ENCODE measurements at regions not wholly inside any gene's neighbourhood (a gene's known extent, or its start where the extent isn't known, plus 50 kb on each side); places are given as distances from the start of the nearest gene placed in this dataset.

GRCh38 chr2:51212374-51212773 lies 180.4 kb upstream of the NRXN1 start:
- Histone ChIP-seq H3K36me3 (ENCODE audit: control insufficient read depth in 2 of 2, extremely low read depth in 1 of 2, insufficient read depth in 2 of 2, low read length in 2 of 2) (no peaks in the 10 kb centered on the region), H3K4me2 (ENCODE audit: control insufficient read depth, extremely low read depth, insufficient read depth, low read depth, low read length) (no peak overlapping the region), H3K9me3 (ENCODE audit: control insufficient read depth, low read depth, low read length) (no peaks in the 10 kb centered on the region), H3K4me1 (ENCODE audit: control insufficient read depth, extremely low read depth, insufficient read depth, low read length) (no peaks in the 10 kb centered on the region), H3K9ac (ENCODE audit: control insufficient read depth, extremely low read depth, insufficient read depth, low read length) (no peak overlapping the region), H3K79me2 (ENCODE audit: control insufficient read depth, insufficient read depth, low read length) (no peaks in the 10 kb centered on the region), H3K4me3 (ENCODE audit: control insufficient read depth in 2 of 3, extremely low read depth in 1 of 3, insufficient read depth in 2 of 3, low read depth in 1 of 3, low read length in 3 of 3) (no peak overlapping the region), H3K27ac (ENCODE audit: control insufficient read depth, insufficient read depth, low read length) (no peak overlapping the region), H2AFZ (ENCODE audit: control insufficient read depth, low read length) (no peak overlapping the region), H4K20me1 (ENCODE audit: control insufficient read depth, extremely low read depth, insufficient read depth, low read length) (no peaks in the 10 kb centered on the region), H3K9me1 (ENCODE audit: control insufficient read depth, extremely low read depth, insufficient read depth, low read length) (no peaks in the 10 kb centered on the region), H3K27me3 (ENCODE audit: control insufficient read depth, extremely low read depth, insufficient read depth, low read length) (no peaks in the 10 kb centered on the region)
- dilution Hi-C loops (cut with MboI; ENCODE audit: extremely low pct_ligation_motif_present, low sequenced_read_pairs): no loop called here
- TF ChIP-seq, protein P1, sequence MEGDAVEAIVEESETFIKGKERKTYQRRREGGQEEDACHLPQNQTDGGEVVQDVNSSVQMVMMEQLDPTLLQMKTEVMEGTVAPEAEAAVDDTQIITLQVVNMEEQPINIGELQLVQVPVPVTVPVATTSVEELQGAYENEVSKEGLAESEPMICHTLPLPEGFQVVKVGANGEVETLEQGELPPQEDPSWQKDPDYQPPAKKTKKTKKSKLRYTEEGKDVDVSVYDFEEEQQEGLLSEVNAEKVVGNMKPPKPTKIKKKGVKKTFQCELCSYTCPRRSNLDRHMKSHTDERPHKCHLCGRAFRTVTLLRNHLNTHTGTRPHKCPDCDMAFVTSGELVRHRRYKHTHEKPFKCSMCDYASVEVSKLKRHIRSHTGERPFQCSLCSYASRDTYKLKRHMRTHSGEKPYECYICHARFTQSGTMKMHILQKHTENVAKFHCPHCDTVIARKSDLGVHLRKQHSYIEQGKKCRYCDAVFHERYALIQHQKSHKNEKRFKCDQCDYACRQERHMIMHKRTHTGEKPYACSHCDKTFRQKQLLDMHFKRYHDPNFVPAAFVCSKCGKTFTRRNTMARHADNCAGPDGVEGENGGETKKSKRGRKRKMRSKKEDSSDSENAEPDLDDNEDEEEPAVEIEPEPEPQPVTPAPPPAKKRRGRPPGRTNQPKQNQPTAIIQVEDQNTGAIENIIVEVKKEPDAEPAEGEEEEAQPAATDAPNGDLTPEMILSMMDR (optimal IDR thresholded peaks at IDR 0.05 in 1 of 3, IDR thresholded peaks at IDR 0.05 in 1 of 3, conservative IDR thresholded peaks at IDR 0.05 in 1 of 3; ENCODE audit: extremely low read depth in 1 of 3, insufficient read depth in 2 of 3, low read length in 3 of 3): no peak
- no peak for TF ChIP-seq EZH2 (IDR thresholded peaks at IDR 0.05; ENCODE audit: low read length)
- no peak for DNase-seq (ENCODE audit: low read depth, low spot score)
- FAIRE-seq: no peak

GRCh38 chr2:51208521-51208920 lies 176.6 kb upstream of the NRXN1 start:
- Histone ChIP-seq H3K36me3 (ENCODE audit: control insufficient read depth in 2 of 2, extremely low read depth in 1 of 2, insufficient read depth in 2 of 2, low read length in 2 of 2) (no peaks in the 10 kb centered on the region), H3K9me3 (ENCODE audit: control insufficient read depth, low read depth, low read length) (no peaks in the 10 kb centered on the region), H3K4me1 (ENCODE audit: control insufficient read depth, extremely low read depth, insufficient read depth, low read length) (no peaks in the 10 kb centered on the region), H3K4me2 (ENCODE audit: control insufficient read depth, extremely low read depth, insufficient read depth, low read depth, low read length) (no peak overlapping the region), H4K20me1 (ENCODE audit: control insufficient read depth, extremely low read depth, insufficient read depth, low read length) (no peaks in the 10 kb centered on the region), H3K27ac (ENCODE audit: control insufficient read depth, insufficient read depth, low read length) (no peak overlapping the region), H3K9me1 (ENCODE audit: control insufficient read depth, extremely low read depth, insufficient read depth, low read length) (no peaks in the 10 kb centered on the region), H3K4me3 (ENCODE audit: control insufficient read depth in 2 of 3, extremely low read depth in 1 of 3, insufficient read depth in 2 of 3, low read depth in 1 of 3, low read length in 3 of 3) (no peak overlapping the region), H3K9ac (ENCODE audit: control insufficient read depth, extremely low read depth, insufficient read depth, low read length) (no peak overlapping the region), H2AFZ (ENCODE audit: control insufficient read depth, low read length) (no peak overlapping the region), H3K27me3 (ENCODE audit: control insufficient read depth, extremely low read depth, insufficient read depth, low read length) (no peaks in the 10 kb centered on the region), H3K79me2 (ENCODE audit: control insufficient read depth, insufficient read depth, low read length) (no peaks in the 10 kb centered on the region)
- FAIRE-seq: no peak
- DNase-seq (ENCODE audit: low read depth, low spot score): no peak
- TF ChIP-seq, protein P1 (optimal IDR thresholded peaks at IDR 0.05 in 1 of 3, IDR thresholded peaks at IDR 0.05 in 1 of 3, conservative IDR thresholded peaks at IDR 0.05 in 1 of 3; ENCODE audit: extremely low read depth in 1 of 3, insufficient read depth in 2 of 3, low read length in 3 of 3): no peak
- TF ChIP-seq EZH2 (IDR thresholded peaks at IDR 0.05; ENCODE audit: low read length): no peak
- dilution Hi-C loops (cut with MboI; ENCODE audit: extremely low pct_ligation_motif_present, low sequenced_read_pairs): no loop called here
